Prostate gland (tissue), 2 donors: ENCODE measurements at regions not wholly inside any gene's neighbourhood (a gene's known extent, or its start where the extent isn't known, plus 50 kb on each side); places are given as distances from the start of the nearest gene placed in this dataset.
"Not testable (repeated sequence)": the region's sequence is repeated elsewhere in the genome, so short reads cannot be mapped to it uniquely, and the experiment has no call there.

Experiments
- DNase-seq: peaks from one replicate; pipeline ENCODE4 v3.0.0-alpha.2; 2019; ENCODE audit warnings: low spot score
- H3K27ac ChIP-seq, 2 donors: fragments of 200-600 bp; sonication (generic); 2 replicates each; pipeline ENCODE4 v1.5.1; 2017 to 2019
- H3K27me3 ChIP-seq: fragments of 200-600 bp; sonication (generic); replicated peaks from 2 replicates; pipeline ENCODE4 v1.5.1; 2019; ENCODE audit not compliant: insufficient read depth
- H3K36me3 ChIP-seq, 2 donors: fragments of 200-600 bp; sonication (generic); 1 replicate in 1 of 2; 2 replicates in 1 of 2; pipeline versions ENCODE4 v1.5.1 to v1.8.1; 2017 to 2019
- H3K4me1 ChIP-seq: fragments of 200-600 bp; sonication (generic); replicated peaks from 2 replicates; pipeline ENCODE4 v1.5.1; 2019
- H3K4me3 ChIP-seq, 2 donors: fragments of 200-600 bp; sonication (generic); 2 replicates each; pipeline ENCODE4 v1.5.1; 2017 to 2019
- H3K9me3 ChIP-seq: fragments of 200-600 bp; sonication (generic); 2 replicates; pipeline ENCODE4 v1.5.1; 2017
- CTCF ChIP-seq, 4 experiments: fragments of 200-600 bp in 2 of 4; fragments of 450-650 bp in 2 of 4; sonication (generic) in 2 of 4; IDR thresholded peaks; 1 replicate in 3 of 4; 2 replicates in 1 of 4; pipeline ENCODE4 v1.5.1; 2016 to 2019; ENCODE audit warnings: antibody characterized with exemption in 4 of 4, mild to moderate bottlenecking in 2 of 4, moderate library complexity in 2 of 4
- POLR2A ChIP-seq: fragments of 450-650 bp; IDR thresholded peaks from one replicate; pipeline ENCODE4 v1.6.1; 2016; ENCODE audit warnings: antibody characterized with exemption, mild to moderate bottlenecking
- POLR2AphosphoS5 ChIP-seq: sonication (generic); formaldehyde crosslinking; IDR thresholded peaks from one replicate; pipeline ENCODE4 v1.6.1; 2017; ENCODE audit warnings: antibody characterized with exemption
- WGBS: methylation state at CpG from one replicate; pipeline ENCODE4 v1.1.5; 2018; 5-methylcytosine and 5-hydroxymethylcytosine counted together
- intact Hi-C: fragments of 100-400 bp; cut with DNase I; formaldehyde crosslinking; loops from one replicate; pipeline ENCODE4 v1.14.2; 2022

DNA sequence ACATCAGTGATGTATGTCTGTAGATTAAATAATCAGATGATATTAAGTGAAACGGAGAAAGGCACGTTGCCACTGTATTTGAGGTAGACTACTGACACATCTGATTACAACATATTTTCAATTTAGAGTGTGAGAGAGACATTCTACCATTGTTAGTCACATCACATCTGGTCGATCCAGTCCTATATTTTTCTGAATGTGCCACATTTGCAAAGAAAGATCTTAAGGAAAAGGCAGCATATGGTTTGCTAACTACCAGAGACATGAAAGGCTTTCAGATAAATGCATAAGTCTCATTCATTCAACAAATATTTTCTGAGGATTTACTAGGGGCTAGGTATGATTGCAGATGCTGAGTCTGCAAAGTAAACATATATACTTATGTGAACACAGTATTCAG is 114.3 kb upstream of the RUNX1 start:
- Histone ChIP-seq H3K9me3 (no peaks in the 10 kb centered on the region), H3K27ac (no peak overlapping the region), H3K27me3 (no peaks in the 10 kb centered on the region), H3K4me3 (no peak overlapping the region), H3K36me3 (no peaks in the 10 kb centered on the region), H3K4me1 (no peaks in the 10 kb centered on the region)
- no peak for TF ChIP-seq CTCF (IDR thresholded peaks at IDR 0.05)
- no peak for TF ChIP-seq POLR2AphosphoS5
- no peak for TF ChIP-seq POLR2A
- 35% methylated on average over 3 of the region's 3 CpGs for WGBS
- DNase-seq = no peak
- intact Hi-C loops = no loop called here

GRCh38 chr21:35162831-35163230 is 113.7 kb upstream of the RUNX1 start:
- Histone ChIP-seq H3K9me3 (no peaks in the 10 kb centered on the region), H3K27me3 (no peaks in the 10 kb centered on the region), H3K27ac (no peak overlapping the region), H3K4me1 (no peaks in the 10 kb centered on the region), H3K36me3 (no peaks in the 10 kb centered on the region), H3K4me3 (no peak overlapping the region)
- TF ChIP-seq CTCF (IDR thresholded peaks at IDR 0.05) (no peak), POLR2AphosphoS5 (no peak), POLR2A (no peak)
- 47% methylated on average over 3 of the region's 3 CpGs for WGBS
- DNase-seq = no peak
- intact Hi-C loops = no loop called here

DNA sequence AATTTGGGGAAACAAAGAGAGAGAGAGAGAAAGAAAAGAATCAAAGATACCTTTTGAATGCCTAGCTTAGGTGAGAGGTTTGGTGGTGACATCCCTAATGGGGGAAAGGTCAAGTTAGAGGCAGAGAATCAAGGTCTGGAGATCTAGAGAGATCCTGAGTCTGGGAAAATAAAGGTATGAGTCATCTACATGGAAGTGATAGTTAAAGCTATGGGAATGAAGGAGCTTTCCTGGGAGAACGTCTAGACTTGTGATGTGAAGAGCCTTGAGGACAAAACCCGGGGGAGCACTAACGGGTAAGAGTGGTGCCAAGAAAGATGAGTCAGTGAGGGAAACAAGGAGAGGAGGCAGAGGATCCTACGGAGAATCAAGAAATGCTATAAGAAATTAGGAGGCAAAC is 110.8 kb upstream of the RUNX1 start:
- Histone ChIP-seq H3K27me3 (no peaks in the 10 kb centered on the region), H3K27ac (no peak overlapping the region), H3K4me1 (no peaks in the 10 kb centered on the region), H3K4me3 (no peak overlapping the region), H3K36me3 (no peaks in the 10 kb centered on the region), H3K9me3 (no peaks in the 10 kb centered on the region)
- TF ChIP-seq POLR2AphosphoS5 = no peak
- no peak for TF ChIP-seq POLR2A
- no peak for TF ChIP-seq CTCF (IDR thresholded peaks at IDR 0.05)
- 86% methylated on average over 4 of the region's 4 CpGs for whole genome bisulfite sequencing
- intact Hi-C loops = no loop called here
- no peak for DNase-seq

DNA sequence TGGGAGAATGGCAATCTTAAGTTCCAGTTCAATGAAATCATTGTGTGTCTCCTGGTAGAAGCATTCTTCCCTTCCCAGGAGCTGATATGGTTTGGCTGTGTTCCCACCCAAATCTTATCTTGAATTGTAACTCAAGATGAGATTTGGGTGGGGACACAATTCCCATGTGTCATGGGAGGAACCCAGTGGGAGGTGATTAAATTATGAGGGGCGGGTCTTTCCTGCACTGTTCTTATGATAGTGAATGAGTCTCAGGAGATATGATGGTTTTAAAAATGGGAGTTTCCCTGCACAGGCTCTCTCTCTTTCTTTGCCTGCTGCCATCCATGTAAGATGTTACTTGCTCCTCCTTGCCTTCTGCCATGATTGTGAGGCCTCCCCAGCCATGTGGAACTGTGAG is 108.3 kb upstream of the RUNX1 start:
- H3K4me1 ChIP-seq, H3K27ac ChIP-seq, H3K36me3 ChIP-seq, DNase-seq, H3K9me3 ChIP-seq, H3K27me3 ChIP-seq, H3K4me3 ChIP-seq, intact Hi-C loops: not testable (repeated sequence)
- 100% methylated on average over 1 of the region's 1 CpG for WGBS

- Histone ChIP-seq H3K27ac (no peak overlapping the region), H3K9me3 (no peaks in the 10 kb centered on the region), H3K4me1 (no peaks in the 10 kb centered on the region), H3K4me3 (no peak overlapping the region), H3K36me3 (no peaks in the 10 kb centered on the region), H3K27me3 (no peaks in the 10 kb centered on the region)
- WGBS = 84% methylated on average over 4 of the region's 4 CpGs
- DNase-seq = no peak
- TF ChIP-seq POLR2AphosphoS5 (no peak), POLR2A (no peak), CTCF (IDR thresholded peaks at IDR 0.05) (no peak)
- intact Hi-C loops = no loop called here
Observed at GRCh38 chr21:35156293-35157278, 107.5 kb upstream of the RUNX1 start.
